Spleen (tissue), 11 donors: ENCODE measurements at regions not wholly inside any gene's neighbourhood (a gene's known extent, or its start where the extent isn't known, plus 50 kb on each side); places are given as distances from the start of the nearest gene placed in this dataset.

ENCODE experiments used
- DNase-seq: peaks from one replicate; pipeline ENCODE4 v3.0.0-alpha.2; 2020
- H3K27ac ChIP-seq, 8 donors: fragments of 200-600 bp; sonication (generic) in 7 of 8; 1 replicate in 4 of 8; 2 replicates in 4 of 8; pipeline versions ENCODE4 v1.5.0 to v1.8.0; 2016 to 2021; ENCODE audit warnings: inconsistent platforms in 4 of 8, mild to moderate bottlenecking in 4 of 8, moderate library complexity in 1 of 8
- H3K27me3 ChIP-seq, 7 donors: fragments of 200-600 bp; sonication (generic) in 6 of 7; replicated peaks in 1 of 7; 1 replicate in 4 of 7; 2 replicates in 3 of 7; pipeline versions ENCODE4 v1.5.0 to v1.8.0; 2016 to 2021; ENCODE audit warnings: inconsistent platforms in 3 of 7, mild to moderate bottlenecking in 1 of 7
- H3K36me3 ChIP-seq, 6 donors: fragments of 200-600 bp; sonication (generic) in 5 of 6; 1 replicate in 4 of 6; 2 replicates in 2 of 6; pipeline versions ENCODE4 v1.5.0 to v1.8.0; 2016 to 2021; ENCODE audit warnings: inconsistent platforms in 2 of 6
- H3K4me1 ChIP-seq, 6 donors: fragments of 200-600 bp; sonication (generic) in 5 of 6; 1 replicate in 3 of 6; 2 replicates in 3 of 6; pipeline versions ENCODE4 v1.5.0 to v1.8.0; 2016 to 2021; ENCODE audit warnings: inconsistent platforms in 3 of 6
- H3K4me3 ChIP-seq, 8 donors: fragments of 200-600 bp; sonication (generic) in 7 of 8; 1 replicate in 4 of 8; 2 replicates in 4 of 8; pipeline versions ENCODE4 v1.5.0 to v1.8.0; 2016 to 2021; ENCODE audit warnings: inconsistent platforms in 4 of 8, mild to moderate bottlenecking in 4 of 8, moderate library complexity in 2 of 8
- H3K9me3 ChIP-seq, 8 donors: fragments of 200-600 bp; sonication (generic) in 7 of 8; 1 replicate in 4 of 8; 2 replicates in 4 of 8; pipeline versions ENCODE4 v1.5.0 to v1.8.0; 2016 to 2021; ENCODE audit warnings: inconsistent platforms in 4 of 8
- POLR2A ChIP-seq, 3 donors: fragments of 450-650 bp; IDR thresholded peaks; one replicate each; pipeline ENCODE4 v1.5.1; 2017; ENCODE audit warnings: antibody characterized with exemption in 3 of 3, mild to moderate bottlenecking in 1 of 3
- POLR2AphosphoS5 ChIP-seq, 3 donors: sonication (generic); formaldehyde crosslinking; IDR thresholded peaks; one replicate each; pipeline ENCODE4 v1.5.1; 2017; ENCODE audit warnings: antibody characterized with exemption in 3 of 3
- WGBS, 5 donors: extraction: QIAGEN DNeasy Blood & Tissue Kit in 3 of 5; methylation state at CpG; one replicate each; pipeline versions ENCODE4 v1.1.5 to v1.1.7; 2013 to 2018; 5-methylcytosine and 5-hydroxymethylcytosine counted together
- intact Hi-C: fragments of 100-400 bp; cut with DNase I; formaldehyde crosslinking; loops from one replicate; pipeline ENCODE4 v1.15.0; 2023; ENCODE audit warnings: low total_unique reads
- TF ChIP-seq, protein P1 (sequence below), 11 experiments: fragments of 200-600 bp in 7 of 11; fragments of 450-650 bp in 4 of 11; sonication (generic) in 4 of 11; IDR thresholded peaks in 8 of 11; conservative IDR thresholded peaks in 3 of 11; 1 replicate in 7 of 11; 2 replicates in 4 of 11; pipeline versions ENCODE4 v1.4.0 to v1.8.0; 2016 to 2021; ENCODE audit warnings: antibody characterized with exemption in 11 of 11, inconsistent platforms in 4 of 11, mild to moderate bottlenecking in 1 of 11
- donor health status: healthy with polysubstance abuse.
- donor health status: DM: no; HTN: no; CAD: no; lungs with moderate emphysema.
- donor health status: DM: no; HTN: no; CAD: no.
- donor health status: Bipolar disorder and iron deficiency.
- donor health status: healthy.
- donor health status: DM: no; HTN: no; CAD: no.
- donor health status: DM: yes; HTN: yes; CAD: no.

DNA sequence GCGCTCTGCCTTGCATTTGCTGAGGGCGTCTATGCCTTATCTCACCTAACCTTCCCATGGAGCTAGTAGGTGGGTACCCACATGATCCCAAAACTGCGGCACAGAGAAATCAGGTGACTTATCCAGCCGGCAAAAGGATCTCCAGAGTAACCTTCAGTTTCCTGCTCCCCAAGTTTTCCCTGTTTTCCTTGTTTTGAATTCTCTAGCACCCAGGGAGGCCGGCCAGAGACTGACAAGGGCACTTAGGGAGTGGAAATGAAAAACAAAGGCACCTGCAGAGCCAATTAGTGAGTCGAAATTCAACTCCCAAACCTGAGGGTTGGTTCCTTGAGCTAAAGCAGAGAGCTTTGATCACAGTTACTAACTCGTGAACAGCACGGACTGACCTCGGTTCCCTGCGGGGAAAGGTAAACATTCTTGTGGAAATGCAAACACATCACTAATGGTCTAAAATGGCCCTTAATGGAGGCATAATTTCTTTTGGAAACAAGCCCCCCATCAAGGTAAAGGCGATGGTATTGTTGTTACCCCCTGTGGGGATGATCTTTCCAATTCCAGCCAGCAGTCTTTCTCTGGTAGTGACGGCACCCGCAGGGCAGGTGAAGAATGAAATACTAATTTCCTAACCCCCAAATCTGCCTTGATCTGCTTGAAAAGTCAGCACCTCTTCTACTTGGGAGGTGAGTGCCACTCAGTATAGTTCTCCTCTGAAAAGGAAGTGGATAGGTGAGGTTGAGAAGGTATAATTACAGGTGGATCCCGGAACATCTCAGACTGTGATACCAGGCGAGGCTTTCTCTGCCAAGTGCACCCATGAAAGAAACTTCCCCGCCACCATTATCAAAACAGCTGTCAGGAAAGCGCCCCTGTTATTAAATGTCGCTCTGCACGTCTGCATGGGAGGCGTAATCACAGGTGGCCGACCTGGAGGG lies 365.6 kb upstream of the AUTS2 start:
- WGBS, 5 donors = 46 to 56% (median 53%) methylated on average over 21 of the region's 21 CpGs
- no peak for DNase-seq

DNA sequence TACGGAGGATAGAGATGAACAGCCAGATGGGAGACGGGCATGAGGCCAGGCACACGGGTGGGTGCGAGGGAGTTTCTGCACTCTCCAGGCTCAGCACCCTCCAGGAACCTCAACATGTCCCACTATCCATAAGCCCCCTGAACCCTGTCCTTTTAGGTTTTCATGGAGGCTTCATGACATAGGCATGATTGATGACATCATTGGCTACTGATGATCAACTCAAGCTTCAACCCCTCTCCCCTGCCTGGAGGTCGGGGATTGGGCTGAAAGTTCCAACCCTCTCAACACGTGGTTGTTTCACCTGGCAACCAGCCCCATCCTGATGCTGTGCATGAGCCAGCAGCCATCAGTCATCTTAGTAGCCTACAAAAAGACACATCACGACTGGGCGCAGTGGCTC lies 360.7 kb upstream of the AUTS2 start:
- no peaks in the 10 kb centered on the region for H3K9me3 ChIP-seq
- H3K4me3 ChIP-seq = no peak overlapping the region
- peaks cover 0 to 22% (median 0%) of the 10 kb centered on the region in 7 donors for H3K27me3 ChIP-seq
- no peak overlapping the region for H3K27ac ChIP-seq
- TF ChIP-seq POLR2A (IDR thresholded peaks at IDR 0.05) (no peak), POLR2AphosphoS5 (IDR thresholded peaks at IDR 0.05) (no peak)
- TF ChIP-seq, protein P1, sequence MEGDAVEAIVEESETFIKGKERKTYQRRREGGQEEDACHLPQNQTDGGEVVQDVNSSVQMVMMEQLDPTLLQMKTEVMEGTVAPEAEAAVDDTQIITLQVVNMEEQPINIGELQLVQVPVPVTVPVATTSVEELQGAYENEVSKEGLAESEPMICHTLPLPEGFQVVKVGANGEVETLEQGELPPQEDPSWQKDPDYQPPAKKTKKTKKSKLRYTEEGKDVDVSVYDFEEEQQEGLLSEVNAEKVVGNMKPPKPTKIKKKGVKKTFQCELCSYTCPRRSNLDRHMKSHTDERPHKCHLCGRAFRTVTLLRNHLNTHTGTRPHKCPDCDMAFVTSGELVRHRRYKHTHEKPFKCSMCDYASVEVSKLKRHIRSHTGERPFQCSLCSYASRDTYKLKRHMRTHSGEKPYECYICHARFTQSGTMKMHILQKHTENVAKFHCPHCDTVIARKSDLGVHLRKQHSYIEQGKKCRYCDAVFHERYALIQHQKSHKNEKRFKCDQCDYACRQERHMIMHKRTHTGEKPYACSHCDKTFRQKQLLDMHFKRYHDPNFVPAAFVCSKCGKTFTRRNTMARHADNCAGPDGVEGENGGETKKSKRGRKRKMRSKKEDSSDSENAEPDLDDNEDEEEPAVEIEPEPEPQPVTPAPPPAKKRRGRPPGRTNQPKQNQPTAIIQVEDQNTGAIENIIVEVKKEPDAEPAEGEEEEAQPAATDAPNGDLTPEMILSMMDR (IDR thresholded peaks at IDR 0.05 in 8 of 11, conservative IDR thresholded peaks at IDR 0.05 in 3 of 11) = no peak
- no peaks in the 10 kb centered on the region for H3K36me3 ChIP-seq
- no peak for DNase-seq
- intact Hi-C loops = no loop called here
- H3K4me1 ChIP-seq = no peaks in the 10 kb centered on the region
- 73 to 88% (median 76%) methylated on average over 6 to 8 of the region's 8 CpGs for WGBS, 5 donors

More for the DNA sequence above, 365.6 kb upstream of the AUTS2 start:
- TF ChIP-seq POLR2AphosphoS5 (IDR thresholded peaks at IDR 0.05) (no peak), POLR2A (IDR thresholded peaks at IDR 0.05) (no peak)
- TF ChIP-seq, protein P1 (IDR thresholded peaks at IDR 0.05 in 8 of 11, conservative IDR thresholded peaks at IDR 0.05 in 3 of 11) = no peak
- Histone ChIP-seq H3K27ac (no peak overlapping the region), H3K4me1 (no peaks in the 10 kb centered on the region), H3K9me3 (peaks cover 0 to 3% (median 0%) of the 10 kb centered on the region in 8 donors), H3K4me3 (no peak overlapping the region), H3K27me3 (peaks cover 0 to 22% (median 0%) of the 10 kb centered on the region in 7 donors), H3K36me3 (no peaks in the 10 kb centered on the region)
- intact Hi-C loops = no loop called here

DNA sequence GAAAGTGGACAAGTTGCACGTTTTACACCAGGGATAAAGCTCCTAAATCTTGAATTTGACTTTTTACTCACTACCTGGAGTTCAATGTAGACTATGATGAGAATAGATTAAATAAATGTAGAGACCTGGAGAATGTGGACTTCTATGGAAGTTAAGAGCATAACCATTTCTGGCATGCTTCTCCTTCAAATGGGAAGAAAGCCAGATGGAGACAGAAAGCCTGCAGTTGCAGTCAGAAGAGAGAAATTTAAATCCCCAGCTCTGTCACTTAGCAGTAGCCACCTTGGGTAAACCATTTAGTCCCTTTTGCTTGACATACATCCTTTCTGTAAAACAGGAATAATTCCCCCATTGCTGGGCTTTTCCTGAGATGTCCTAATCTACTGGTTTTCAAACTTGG lies 355.3 kb upstream of the AUTS2 start:
- intact Hi-C loops = no loop called here
- no peak for DNase-seq

DNA sequence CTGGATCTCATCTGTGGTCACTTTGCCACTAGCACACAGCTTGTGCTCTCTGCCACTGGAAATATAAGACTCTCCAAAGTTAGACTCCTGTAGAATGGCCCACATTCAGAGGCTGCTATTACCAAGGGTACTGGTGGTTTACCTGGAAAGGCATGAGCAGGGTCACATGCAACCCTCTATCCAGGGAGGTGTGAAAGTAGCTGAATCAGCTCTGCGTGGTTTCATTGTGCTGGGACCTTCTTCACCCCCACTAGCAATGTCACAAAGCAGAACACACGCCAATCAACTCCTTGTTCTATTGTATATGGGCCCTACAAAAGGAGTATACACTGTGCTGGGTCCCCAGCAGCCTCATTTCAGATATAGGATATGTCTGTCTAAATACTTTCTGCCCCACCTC lies 353.6 kb upstream of the AUTS2 start:
- H3K9me3 ChIP-seq = no peaks in the 10 kb centered on the region
- no peak overlapping the region for H3K4me3 ChIP-seq
- 59 to 78% (median 76%) methylated on average over 2 of the region's 2 CpGs for WGBS, 5 donors
- intact Hi-C loops = no loop called here
- no peaks in the 10 kb centered on the region for H3K36me3 ChIP-seq
- DNase-seq = no peak
- H3K27ac ChIP-seq = no peak overlapping the region
- no peaks in the 10 kb centered on the region for H3K27me3 ChIP-seq
- TF ChIP-seq, protein P1 (IDR thresholded peaks at IDR 0.05 in 8 of 11, conservative IDR thresholded peaks at IDR 0.05 in 3 of 11) = no peak
- TF ChIP-seq POLR2AphosphoS5 (IDR thresholded peaks at IDR 0.05) (no peak), POLR2A (IDR thresholded peaks at IDR 0.05) (no peak)
- no peaks in the 10 kb centered on the region for H3K4me1 ChIP-seq

More for the DNA sequence above, 355.3 kb upstream of the AUTS2 start:
- Histone ChIP-seq H3K36me3 (no peaks in the 10 kb centered on the region), H3K27ac (no peak overlapping the region), H3K4me3 (no peak overlapping the region), H3K4me1 (no peaks in the 10 kb centered on the region), H3K9me3 (no peaks in the 10 kb centered on the region), H3K27me3 (no peaks in the 10 kb centered on the region)
- 41 to 73% (median 65%) methylated on average over 1 of the region's 1 CpG for WGBS, 5 donors
- no peak for TF ChIP-seq POLR2A (IDR thresholded peaks at IDR 0.05)
- TF ChIP-seq, protein P1 (IDR thresholded peaks at IDR 0.05 in 8 of 11, conservative IDR thresholded peaks at IDR 0.05 in 3 of 11) = no peak
- TF ChIP-seq POLR2AphosphoS5 (IDR thresholded peaks at IDR 0.05) = no peak
